HepG2 (cell line): ENCODE measurements at regions not wholly inside any gene's neighbourhood (a gene's known extent, or its start where the extent isn't known, plus 50 kb on each side); places are given as distances from the start of the nearest gene placed in this dataset.

ENCODE experiments used
- CTCF ChIP-seq: sonication (generic); formaldehyde crosslinking; IDR thresholded peaks from 2 replicates; pipeline ENCODE4 v1.5.0; 2020; ENCODE audit warnings: mild to moderate bottlenecking, missing genetic modification reagents, moderate library complexity
- KDM6A ChIP-seq: IDR thresholded peaks from 2 replicates; pipeline ENCODE4 v1.6.1; 2016; ENCODE audit warnings: low read depth
- MED8 ChIP-seq: sonication (generic); formaldehyde crosslinking; IDR thresholded peaks from 2 replicates; pipeline ENCODE4 v1.8.1; 2023; ENCODE audit warnings: mild to moderate bottlenecking, missing genetic modification reagents; ENCODE audit not compliant: insufficient replicate concordance
- RFX1 ChIP-seq: fragments of 450-650 bp; IDR thresholded peaks from 2 replicates; pipeline ENCODE4 v1.6.1; 2017
- ZNF317 ChIP-seq: sonication (generic); formaldehyde crosslinking; IDR thresholded peaks from 2 replicates; pipeline ENCODE4 v1.5.0; 2020; ENCODE audit warnings: mild to moderate bottlenecking, missing genetic modification reagents
- ZNF570 ChIP-seq: sonication (generic); formaldehyde crosslinking; IDR thresholded peaks from 2 replicates; pipeline ENCODE4 v1.4.0; 2020; ENCODE audit warnings: mild to moderate bottlenecking, missing genetic modification reagents, borderline replicate concordance

GRCh38 chr2:191577605-191578004, 100.3 kb upstream of the NABP1 start:
- no peak for TF ChIP-seq ZNF570
- no peak for TF ChIP-seq KDM6A (CRISPR knock-in tag)
- TF ChIP-seq CTCF = no peak
- TF ChIP-seq RFX1 = no peak
- TF ChIP-seq ZNF317 = no peak
- no peak for TF ChIP-seq MED8 (CRISPR knock-in tag)
